Activated CD4-positive, alpha-beta T cell treated with anti-CD3 and anti-CD28 coated beads for 48 hours (primary cell): ENCODE measurements at regions not wholly inside any gene's neighbourhood (a gene's known extent, or its start where the extent isn't known, plus 50 kb on each side); places are given as distances from the start of the nearest gene placed in this dataset.

Experiments
- DNase-seq: peaks from one replicate; pipeline ENCODE4 v3.0.0-alpha.2; 2020

DNA sequence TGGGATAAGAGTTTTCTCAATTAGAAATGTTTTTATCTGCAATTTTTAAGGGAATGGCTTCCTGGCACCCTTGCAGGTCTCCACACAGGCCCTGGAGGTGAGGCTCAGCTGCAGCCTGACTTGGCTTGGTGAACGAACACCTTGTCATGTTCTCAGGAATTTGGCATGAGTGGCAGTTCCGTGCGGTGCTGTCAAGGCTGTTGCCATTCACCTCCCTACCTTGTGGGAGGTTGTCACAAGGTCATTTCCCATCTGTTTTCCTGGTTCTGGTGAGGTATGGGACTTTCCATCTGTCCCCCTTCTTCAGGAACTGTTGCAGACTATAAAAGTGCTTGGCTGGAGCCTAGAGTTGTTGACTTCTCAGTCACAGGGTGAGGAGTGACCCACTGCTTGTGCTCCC, 82.9 kb downstream of the ELOVL4 start:
- DNase-seq: no peak

DNA sequence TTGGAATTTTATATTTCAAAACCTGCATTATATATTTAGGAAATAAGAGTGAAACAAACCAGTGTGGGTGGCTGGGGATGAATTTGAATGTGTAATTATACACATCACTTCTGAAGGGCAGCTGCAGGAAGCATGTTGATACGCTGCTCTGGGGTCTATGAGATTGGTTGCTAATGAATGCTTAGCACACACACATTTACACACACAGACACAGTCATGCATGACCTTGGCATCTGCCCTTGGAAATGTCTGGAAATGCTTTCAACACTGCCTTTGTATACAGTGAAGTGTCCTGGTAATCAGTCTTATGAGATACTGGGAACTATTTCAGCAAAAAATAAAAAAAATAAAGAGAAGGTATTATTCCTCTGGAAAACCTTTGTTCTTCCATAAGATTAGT, 83.4 kb downstream of the ELOVL4 start:
- no peak for DNase-seq

DNA sequence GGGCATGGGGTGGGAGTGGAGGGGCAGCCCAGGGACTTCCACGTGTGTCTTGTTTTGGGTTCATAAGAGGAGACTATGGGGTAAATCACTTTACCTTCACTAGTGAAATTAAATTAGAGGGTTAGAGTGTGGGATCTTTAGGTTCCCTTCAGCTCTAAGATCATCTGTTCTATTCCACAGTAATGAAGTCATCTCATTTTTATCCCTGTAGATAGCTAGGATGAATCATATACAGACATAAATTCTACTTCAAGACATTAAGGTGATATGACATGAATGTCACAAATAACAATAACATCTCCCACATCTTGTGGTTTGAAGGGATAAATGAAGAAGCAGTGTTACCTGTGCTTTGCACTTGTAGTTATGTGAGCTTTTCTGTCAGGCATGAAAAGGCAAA, 83.8 kb downstream of the ELOVL4 start:
- no peak for DNase-seq

DNA sequence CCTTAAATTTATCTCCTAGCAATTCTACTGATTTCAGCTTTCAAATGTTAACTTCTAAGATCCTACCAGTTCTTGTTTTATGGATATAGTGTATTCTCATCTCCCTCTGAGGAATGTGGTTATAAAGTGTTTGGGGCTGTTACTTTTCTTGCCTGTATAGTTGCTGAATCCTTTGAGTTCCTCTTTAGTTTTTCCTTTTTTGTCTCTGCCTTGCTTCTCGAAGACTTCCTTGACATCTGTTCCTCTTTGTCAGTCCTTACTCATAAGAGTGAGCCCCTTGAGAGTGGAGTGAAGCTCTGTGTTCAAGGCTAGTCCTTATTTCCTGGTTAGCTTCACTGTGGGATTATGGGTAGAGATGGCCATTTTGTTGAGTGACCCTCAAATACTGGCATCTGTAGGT, 84.6 kb downstream of the ELOVL4 start:
- no peak for DNase-seq

DNA sequence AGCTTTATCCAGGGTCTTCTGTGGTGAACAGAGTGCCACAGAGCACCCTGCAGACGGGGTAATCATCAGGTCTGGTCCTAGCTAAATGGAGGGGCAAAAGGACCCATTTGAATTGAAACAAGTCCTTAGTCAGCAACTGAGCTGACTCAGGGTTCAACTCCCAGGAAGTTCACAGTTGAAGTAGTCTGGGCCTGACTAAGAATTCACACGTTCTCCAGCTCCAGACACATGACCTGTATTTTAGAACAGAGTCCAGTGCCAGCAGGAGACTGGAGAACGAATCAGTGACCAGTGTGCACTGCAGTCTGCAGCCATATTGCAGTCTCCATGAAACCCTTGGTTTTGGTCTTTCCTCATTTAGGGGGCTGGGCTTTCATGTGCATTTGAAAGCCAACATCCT, 85.2 kb downstream of the ELOVL4 start:
- no peak for DNase-seq

DNA sequence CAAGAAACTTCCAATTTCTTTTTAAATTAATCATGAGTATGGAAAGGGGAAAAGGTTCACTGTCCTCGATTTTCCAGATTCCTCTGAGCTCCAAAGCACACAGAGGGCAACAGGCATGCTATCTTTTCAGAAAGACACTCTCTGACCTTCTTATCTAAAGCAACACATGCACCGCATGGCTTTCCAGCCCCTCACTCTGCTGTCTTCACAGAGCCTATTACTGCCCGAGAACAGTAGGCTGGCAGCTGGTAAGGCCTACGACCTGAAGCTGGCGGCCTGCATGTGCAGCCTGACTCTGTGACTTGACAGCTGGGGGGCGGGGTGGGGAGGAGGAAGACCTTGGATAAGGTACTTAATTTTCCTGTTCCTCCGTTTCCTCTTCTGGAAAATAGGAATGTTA, 86.3 kb downstream of the ELOVL4 start:
- no peak for DNase-seq

DNA sequence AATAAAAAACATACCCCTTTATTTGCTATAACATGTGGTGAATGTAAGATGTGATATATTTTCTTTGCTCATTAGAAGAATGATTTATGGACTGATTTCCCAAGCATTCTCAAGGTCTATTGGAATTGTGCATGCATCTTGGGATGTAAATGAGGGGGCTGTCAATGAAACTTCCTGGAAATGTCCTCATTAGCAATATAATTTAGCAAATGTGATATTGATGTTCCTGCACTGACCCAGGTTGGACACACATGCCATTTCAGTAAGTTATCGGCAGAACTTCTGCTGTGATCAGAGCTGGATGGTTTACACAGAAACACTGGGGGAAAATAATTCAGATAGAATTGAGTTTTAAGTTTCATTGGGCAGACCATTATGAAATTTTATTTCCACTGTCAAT, 99.9 kb downstream of the ELOVL4 start:
- no peak for DNase-seq

DNA sequence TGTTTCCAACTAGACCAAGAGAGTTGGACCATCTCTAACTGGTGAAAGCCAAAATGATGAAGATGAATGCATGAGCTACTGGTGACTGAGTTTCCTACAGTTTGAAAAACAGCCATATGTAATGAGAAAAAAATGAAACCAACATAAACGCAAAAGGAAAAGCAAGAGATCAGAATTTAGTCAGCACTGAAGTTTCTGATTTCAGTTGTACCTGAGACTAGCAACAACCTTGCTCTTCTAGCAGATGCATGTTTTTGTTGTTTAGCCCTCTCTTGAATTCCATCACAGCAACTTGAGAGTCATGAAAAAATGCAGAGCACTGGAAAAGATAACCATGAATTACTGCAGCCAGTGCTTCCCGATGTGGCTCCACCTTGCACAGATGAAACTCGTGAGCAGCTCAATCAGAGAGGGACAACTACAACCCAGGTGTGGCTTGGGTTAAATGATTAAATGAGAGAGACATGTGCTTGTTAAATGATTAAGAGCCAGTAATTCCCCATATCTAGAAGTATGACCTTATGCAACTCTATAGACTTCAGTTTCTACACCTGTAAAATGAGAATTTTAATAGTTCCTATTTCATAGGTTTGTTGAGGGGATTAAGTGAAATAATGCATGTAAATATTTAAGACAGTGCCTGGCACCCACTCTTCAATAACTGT, 104.8 kb downstream of the ELOVL4 start:
- DNase-seq: no peak

DNA sequence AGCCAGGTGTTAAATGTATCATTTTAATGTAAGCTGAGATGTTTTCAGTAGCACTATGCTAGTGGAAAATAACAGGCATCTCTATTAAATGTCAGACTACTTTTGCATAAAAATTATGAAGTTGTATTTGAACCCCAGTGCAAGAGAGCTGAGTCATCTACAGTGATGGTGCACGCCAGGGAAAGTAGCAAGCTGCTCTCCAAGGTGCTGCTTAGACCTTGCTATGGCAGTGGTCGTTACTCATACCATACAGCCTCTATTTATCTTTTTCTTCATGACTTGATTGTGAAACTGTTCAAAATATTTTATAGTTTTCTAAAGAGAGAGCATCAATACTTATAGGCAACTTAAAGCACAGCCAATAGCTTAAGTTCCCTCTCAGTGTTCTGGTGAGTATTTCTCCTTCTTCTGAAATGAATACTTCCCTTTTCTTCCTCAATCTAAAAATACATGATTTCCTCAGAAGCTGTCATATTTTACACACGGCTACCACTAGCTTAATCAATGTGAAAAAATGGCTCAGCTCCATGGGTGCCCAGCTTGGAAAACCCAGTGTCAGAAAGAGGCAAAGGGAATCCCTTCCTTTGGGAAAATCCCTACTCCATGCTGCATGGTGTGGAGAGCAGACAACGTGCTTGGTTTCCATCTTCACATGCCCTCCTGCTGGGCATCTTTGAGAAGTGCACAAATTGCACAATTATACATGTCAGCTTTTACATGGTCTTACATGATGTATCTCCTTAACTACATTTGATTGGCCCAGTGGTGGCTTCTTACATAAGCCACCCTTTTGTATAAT, 105.6 kb downstream of the ELOVL4 start:
- DNase-seq: peak; percentile 8

DNA sequence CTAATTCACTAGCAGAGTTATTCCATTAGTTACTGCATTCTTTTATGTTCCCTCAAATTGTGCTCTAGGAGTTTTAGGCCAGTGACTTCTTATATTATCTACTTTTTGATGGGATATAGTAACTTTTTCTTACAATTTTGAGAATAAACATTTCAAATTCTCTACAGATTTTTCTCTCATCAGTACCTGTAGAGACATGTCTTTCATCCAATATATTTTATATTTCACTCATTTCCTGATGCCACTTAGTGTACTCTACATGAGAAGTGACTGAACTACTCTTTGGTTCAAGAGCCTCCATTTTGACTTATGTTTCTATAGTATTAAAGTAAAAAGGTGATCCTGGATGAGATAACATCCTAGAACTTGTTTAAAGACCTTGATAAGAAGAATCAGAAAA, 108.5 kb downstream of the ELOVL4 start:
- DNase-seq: no peak

DNA sequence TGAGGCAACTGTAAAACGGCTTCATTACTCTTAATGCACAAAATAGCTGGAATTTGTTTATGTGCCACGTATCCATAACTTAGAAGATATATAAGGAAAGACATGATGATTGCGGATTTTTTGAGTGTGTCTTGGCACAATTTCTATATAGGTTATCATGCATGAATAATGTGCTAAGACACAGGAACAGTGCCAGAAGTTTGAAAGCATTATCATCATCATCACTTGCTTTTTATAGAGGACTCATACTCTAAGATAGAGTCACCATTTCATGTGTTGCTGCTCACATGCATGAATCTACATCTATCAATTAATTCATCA, 113.4 kb downstream of the ELOVL4 start:
- DNase-seq: no peak

DNA sequence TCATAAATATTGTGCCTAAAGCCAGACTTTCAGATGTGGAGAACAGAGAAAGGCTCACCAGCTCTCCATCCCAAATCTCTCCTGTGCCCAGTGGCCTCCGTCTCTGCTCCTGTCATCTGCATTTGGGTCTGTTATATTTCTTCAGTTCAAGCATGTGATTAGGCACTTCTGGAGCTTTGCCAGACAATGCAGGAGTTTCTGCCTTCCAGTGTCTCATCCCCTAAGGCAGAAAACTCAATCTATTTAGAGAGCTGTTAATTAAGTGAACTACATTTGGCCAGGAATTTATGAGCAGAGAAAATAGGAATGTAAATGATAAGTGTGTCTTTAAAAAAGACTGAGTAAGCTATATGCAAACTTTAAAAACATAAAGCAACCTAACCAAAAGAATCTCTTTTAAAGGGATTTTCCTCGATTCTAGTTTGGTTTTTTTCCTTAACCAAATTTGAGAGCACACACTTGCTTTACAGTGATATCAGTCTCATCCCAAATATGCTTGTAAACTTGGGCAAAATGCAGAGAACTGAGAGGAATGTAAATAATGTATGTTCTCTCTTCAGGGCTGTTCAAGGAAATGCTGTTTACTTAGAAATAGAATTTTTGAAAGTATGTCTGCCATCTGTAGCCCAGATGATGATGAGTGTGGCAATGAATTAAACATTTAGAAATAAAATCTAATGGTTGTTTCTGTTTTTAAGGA, 113.9 kb downstream of the ELOVL4 start:
- DNase-seq: no peak

DNA sequence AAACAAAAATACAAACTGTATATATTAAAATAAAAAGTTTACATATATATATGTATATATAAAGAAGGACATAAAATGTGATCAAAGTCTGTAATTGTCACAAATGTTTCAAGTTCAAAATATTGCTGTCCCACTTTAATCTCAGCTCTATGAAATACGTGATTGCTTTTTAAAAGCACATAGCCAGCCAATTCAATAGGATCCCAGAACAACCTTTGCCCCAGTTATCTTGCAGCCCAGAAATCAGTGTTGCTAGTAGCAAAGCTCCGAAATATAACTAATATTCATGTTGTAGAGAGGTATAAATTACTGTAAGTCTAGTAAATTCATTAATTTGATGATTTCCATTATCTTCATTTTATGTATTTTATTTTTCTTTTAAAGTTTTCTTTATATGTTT, 114.6 kb downstream of the ELOVL4 start:
- no peak for DNase-seq

DNA sequence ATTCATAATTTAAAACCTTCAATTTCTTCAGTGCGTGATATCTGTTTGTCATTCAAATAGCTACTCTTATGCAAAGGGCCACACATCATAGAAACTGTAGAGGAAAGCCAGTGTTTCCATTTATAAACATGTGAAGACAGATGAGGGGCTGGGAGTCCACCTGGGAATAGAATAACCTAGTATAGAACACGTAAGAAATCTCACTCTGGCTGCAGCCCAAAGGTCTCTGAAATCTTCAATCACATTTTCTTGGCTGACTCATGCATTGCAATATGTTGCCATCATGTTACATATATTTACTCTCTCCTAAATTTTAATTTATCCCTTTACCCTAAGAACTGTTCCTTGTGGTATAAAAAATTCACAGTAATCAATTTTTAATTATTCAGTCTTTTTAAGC, 123.2 kb downstream of the ELOVL4 start:
- no peak for DNase-seq

DNA sequence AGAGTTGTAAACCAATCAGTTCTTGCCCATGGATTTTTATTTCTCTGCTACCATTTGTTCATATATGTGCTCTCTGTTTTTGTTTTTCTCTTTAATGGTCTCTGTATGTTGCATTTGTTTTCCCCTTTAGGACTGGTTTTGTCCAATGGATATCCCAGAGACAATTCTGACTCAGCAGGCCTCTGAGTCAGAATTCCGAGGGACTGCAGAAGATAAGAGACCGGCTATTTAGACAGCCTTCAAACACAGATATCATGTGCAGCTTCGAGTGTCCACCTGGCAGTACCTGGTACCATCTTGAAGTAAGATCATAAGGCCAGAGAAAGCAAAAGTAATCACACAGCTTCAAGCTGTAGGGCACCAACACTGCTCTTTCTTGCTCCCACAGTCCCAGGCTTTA, 125.5 kb downstream of the ELOVL4 start:
- no peak for DNase-seq

DNA sequence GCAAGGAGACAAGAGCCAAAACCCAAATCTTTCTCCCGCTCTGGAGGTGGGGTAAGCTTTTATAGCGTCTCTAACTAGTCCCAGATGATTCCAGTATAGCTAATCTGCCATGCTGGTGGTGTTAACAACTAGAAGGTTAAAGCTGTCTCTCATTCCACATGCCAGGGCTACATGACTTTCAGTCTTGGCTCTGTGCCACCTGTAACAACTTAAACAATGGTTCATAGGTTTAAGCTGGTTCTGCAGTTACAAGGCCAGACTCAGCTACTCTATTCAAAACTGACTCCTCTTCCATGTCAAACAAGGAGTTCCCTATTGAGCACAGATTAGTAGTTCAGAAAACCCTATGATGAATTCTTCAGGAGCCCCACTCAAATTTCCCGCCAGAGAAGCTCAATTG, 128.9 kb downstream of the ELOVL4 start:
- DNase-seq: no peak

DNA sequence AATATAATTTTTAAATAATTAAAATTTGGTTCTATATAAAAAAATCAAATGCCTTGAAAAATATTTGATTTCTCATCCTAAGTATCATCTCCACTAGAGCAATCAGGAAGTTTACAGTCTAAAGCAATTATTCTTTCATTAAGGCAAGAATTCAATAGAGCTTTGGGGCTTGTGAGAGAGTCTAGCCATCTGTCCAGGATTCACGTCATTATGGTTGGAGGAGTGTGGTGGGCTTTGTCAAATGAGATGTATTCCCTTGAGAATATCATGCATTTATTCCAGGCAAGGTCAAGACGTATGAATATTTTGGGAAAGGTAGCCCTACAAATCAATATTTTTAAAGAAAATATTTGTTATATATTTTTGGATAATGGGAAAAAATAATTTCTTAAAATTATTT, 132.4 kb downstream of the ELOVL4 start:
- DNase-seq: no peak

DNA sequence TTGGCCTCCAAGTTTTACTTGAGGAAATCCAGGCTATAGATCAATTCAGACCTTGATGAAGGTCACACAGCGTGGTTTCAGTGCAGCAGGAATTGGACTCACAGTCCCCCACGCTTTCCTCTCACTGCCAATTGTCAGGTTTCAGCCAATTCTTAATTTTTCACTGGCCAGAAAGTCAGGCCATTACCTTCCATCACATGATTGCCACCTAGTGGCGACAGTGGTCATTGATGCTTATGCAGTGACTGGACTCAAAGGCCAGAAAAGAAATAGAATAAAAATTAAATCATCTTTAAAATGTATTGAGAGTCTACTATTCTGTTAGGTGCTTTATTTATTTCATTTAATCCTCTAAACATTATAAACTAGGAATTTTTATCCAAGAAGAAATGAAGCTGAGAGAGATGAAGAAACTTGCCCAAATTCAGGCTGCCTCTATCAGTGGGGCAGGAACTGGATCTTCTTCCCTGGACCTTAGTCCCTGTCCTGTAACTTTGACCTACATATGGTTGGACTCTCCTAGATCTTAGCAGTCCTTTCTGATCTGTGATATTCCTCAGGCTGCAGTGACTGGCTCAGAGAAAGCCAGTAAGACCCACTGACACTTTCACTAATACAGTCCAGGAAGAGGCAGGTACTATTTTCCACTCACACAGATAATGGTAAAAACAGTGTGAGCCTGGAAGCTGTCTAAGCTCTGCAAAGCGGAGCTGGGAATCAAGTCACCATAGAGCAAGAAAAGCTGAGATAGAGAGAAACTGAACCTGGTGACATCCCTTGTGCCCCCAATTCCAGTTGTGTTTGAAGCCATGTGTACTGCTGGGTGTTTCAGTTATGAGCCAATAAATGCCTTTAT, 133.3 kb downstream of the ELOVL4 start:
- peak; percentile 78 for DNase-seq

DNA sequence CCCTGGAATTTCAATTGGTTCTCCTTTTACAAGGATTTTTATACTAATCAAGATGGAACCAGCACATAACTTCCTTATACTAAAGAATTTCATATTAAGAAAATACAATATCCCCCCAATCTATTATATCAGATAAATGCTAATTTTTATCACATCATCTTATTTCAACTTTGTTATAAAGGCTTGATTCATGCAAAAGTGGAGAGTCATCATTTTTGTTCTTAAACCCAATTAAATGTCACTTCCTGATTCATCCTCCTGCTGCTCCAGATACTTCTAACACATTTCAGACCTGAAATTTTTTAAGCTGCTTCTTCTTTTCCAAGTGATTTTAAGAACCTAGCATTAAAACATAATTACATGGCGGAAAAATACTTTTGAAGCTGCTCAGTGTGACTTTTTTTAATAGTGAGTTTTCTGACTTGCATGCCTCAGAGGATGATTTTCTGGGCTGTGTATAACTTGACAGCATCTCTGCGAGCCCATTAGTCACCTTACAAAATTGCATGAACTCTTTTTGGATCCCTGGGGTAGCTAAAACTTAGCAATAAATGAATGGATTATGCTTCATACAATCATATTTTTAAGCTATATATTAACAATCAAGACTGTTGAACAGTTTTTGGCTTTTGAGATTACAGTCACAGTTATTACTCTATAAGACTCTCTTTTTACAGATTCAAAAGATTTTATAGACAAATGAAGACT, 134.1 kb downstream of the ELOVL4 start:
- DNase-seq: no peak

DNA sequence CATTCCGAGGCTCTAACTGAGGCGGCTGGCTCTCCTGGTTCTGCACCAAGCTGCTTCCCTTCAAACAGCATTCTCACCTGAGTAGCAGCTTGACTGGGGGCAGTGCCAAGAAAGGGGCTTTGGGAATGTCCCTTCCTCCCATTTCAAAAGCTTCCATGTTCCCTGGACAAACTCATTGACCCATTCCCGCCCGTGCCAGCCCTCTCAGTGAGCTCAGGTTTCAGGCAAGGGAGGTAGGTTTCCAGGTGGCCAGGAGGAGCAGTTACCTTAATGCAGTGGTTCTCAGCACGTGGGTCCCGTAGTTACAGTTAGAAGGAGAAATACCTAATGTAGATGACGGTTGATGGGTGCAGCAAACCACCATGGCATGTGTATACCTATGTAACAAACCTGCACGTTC, 135.2 kb downstream of the ELOVL4 start:
- DNase-seq: no peak

DNA sequence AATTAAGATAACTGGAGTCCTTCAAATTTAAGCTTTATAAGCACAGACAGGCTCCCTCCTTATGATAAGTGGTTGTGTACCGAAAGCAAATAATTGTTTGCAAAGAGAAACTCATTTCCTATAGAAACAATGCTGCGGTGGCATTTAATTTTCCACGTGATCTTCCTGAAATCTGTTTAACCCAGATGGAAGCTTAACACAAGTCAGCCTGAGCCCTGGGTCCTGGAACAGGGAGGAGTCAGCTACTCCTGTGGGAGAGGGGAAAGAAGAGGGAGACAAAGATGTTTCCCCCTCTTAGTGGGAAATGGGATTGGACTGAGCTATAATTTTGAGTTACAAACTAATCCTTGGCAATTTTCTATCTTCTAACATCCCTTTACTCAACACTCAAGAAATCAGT, 136.5 kb downstream of the ELOVL4 start:
- no peak for DNase-seq

DNA sequence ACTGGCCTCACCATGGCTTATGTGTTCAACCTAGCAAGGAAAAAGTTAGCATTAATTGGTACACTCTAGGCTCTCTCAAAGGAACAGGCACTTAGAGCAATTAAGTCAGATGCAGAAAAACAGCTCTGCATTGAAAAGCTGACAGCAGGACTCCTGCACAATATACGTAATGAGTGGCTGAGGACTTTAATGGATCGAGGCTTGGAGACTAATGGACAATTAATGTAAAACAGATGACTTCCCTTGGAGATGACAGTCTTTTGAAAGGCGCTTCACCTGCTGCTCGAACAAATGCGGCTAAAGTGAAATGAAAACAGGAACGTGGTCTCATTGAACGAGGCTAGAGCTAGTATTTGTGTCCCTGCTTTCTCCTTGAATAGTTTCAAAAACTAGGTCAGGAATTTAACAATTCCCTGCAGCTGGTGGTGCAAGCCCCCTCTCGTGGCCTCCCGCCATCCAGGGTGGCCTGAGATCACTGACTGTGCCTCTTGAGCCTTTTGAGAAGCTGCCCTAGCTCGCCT, 137.1 kb downstream of the ELOVL4 start:
- no peak for DNase-seq

DNA sequence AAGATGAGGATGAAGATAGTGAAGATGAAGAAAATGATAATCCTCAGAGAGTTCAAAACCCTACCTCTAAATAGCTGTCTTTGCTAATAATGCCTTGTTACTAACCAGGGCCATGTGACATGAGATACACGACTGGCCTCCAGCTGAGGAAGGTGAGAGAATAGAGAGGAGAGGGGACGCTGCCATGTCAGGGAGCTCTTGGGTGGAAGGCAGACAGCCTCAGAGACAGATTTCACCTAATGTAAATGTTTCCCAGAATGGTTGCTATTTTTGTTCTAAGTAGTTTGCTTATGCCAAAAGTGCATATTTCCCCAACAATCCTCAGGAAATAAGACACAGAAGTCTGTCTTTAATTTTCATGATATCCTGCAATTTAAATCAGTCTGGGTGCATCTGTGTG, 138.4 kb downstream of the ELOVL4 start:
- no peak for DNase-seq
